ENCODE measurements at regions not wholly inside any gene's neighbourhood (a gene's known extent, or its start where the extent isn't known, plus 50 kb on each side); places are given as distances from the start of the nearest gene placed in this dataset.
A peak's percentile ranks its signal among the peaks of the same experiment; 100 is the strongest.

GRCh38 chr1:217373761-217374701 is 256.9 kb downstream of the GPATCH2 start:
- DNase-seq = no peak

GRCh38 chr1:217372049-217372970 is 258.6 kb downstream of the GPATCH2 start:
- DNase-seq = no peak

- DNase-seq = no peak
Observed at GRCh38 chr1:217370757-217371156, 260.1 kb downstream of the GPATCH2 start.

- no peak for DNase-seq
Observed at GRCh38 chr1:217369996-217370551, 260.8 kb downstream of the GPATCH2 start.

- DNase-seq = no peak
Observed at GRCh38 chr1:217369271-217369981, 261.5 kb downstream of the GPATCH2 start.

- no peak for DNase-seq
Observed at GRCh38 chr1:217364220-217364619, 266.7 kb downstream of the GPATCH2 start.

- DNase-seq = no peak
Observed at GRCh38 chr1:217363319-217363718, 267.6 kb downstream of the GPATCH2 start.

- no peak for DNase-seq
Observed at GRCh38 chr1:217360510-217360909, 270.4 kb downstream of the GPATCH2 start.

GRCh38 chr1:217354895-217355294 is 276.0 kb downstream of the GPATCH2 start:
- DNase-seq = no peak

GRCh38 chr1:217348960-217349664 is 281.8 kb downstream of the GPATCH2 start:
- DNase-seq = no peak

- DNase-seq = no peak
Observed at GRCh38 chr1:217344712-217345111, 286.2 kb downstream of the GPATCH2 start.

GRCh38 chr1:217343907-217344306 is 287.0 kb downstream of the GPATCH2 start:
- no peak for DNase-seq

GRCh38 chr1:217342105-217342504 is 288.8 kb downstream of the GPATCH2 start:
- no peak for DNase-seq

- no peak for DNase-seq
Observed at GRCh38 chr1:217336724-217337123, 294.2 kb downstream of the GPATCH2 start.

- peak; percentile 20 for DNase-seq
Observed at GRCh38 chr1:217333939-217334338, 297.0 kb downstream of the GPATCH2 start.

- no peak for DNase-seq
Observed at GRCh38 chr1:217332431-217333065, 298.3 kb downstream of the GPATCH2 start.

- no peak for DNase-seq
Observed at GRCh38 chr1:217331698-217332097, 299.2 kb downstream of the GPATCH2 start.

- no peak for DNase-seq
Observed at GRCh38 chr1:217327901-217328300, 303.0 kb downstream of the GPATCH2 start.

- DNase-seq = no peak
Observed at GRCh38 chr1:217322834-217323233, 308.1 kb downstream of the GPATCH2 start.

- DNase-seq = no peak
Observed at GRCh38 chr1:217315346-217315745, 315.5 kb downstream of the GPATCH2 start.

GRCh38 chr1:217313096-217313495 is 317.8 kb downstream of the GPATCH2 start:
- DNase-seq = no peak
